IgD-negative memory B cell (primary cell): ENCODE measurements at regions not wholly inside any gene's neighbourhood (a gene's known extent, or its start where the extent isn't known, plus 50 kb on each side); places are given as distances from the start of the nearest gene placed in this dataset.

Experiments used
- H3K27ac Mint-ChIP-seq, 3 donors: one replicate each; pipeline ENCODE4 v1.8.0; 2020 to 2022; ENCODE audit warnings: mild to moderate bottlenecking in 3 of 3, mixed read lengths in 3 of 3, moderate library complexity in 1 of 3
- H3K27me3 Mint-ChIP-seq: one replicate; pipeline ENCODE4 v1.8.0; 2021; ENCODE audit warnings: mixed read lengths
- H3K36me3 Mint-ChIP-seq: one replicate; pipeline ENCODE4 v1.8.0; 2020; ENCODE audit warnings: mild to moderate bottlenecking, mixed read lengths
- H3K4me1 Mint-ChIP-seq, 3 donors: one replicate each; pipeline ENCODE4 v1.8.0; 2020 to 2022; ENCODE audit warnings: mixed read lengths in 3 of 3, mild to moderate bottlenecking in 1 of 3
- H3K4me3 Mint-ChIP-seq, 4 donors: one replicate each; pipeline ENCODE4 v1.8.0; 2020 to 2022; ENCODE audit warnings: mild to moderate bottlenecking in 4 of 4, mixed read lengths in 4 of 4, moderate library complexity in 3 of 4
- H3K9me3 Mint-ChIP-seq, 3 donors: one replicate each; pipeline ENCODE4 v1.8.0; 2020 to 2021; ENCODE audit warnings: mixed read lengths in 3 of 3, mild to moderate bottlenecking in 1 of 3

DNA sequence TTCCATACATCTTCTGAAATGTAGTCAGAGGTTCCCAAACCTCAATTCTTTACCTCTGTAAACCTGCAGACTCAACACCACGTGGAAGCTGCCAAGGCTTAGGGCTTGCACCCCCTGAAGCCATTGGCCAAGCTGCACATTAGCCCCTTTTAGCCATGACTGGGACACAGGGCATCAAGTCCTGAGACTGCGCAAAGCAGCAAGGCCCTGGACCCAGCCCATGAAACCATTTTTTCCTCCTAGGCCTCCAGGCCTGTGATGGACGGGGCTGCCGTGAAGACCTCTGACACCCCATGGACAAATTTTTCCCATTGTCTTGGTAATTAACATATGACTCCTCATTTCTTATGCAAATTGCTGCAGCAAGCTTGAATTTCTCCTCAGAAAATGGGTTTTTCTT, 727.8 kb downstream of the C6orf118 start:
- H3K4me1 Mint-ChIP-seq, result no peaks in the 10 kb centered on the region
- H3K4me3 Mint-ChIP-seq, result no peak overlapping the region
- peaks cover 4 to 12% (median 7%) of the 10 kb centered on the region in 3 donors for H3K9me3 Mint-ChIP-seq

DNA sequence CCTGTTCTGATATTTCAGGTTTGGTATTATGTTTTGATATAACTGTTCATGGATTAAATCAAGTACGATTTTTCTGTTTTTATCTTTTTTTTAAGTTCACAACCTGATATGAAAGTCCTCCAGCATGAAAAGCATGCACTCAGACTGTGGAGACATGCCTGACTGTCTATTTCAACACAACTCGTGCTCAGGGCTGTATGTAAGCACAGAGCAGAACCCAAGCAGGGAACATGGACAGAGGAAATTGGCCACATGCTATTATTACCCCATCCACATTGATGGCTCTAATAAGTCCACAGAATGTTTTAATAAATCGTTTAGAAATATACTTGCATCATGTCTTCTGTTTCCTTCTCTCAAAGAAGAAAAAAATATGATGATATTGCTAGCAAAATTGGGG, 730.4 kb downstream of the C6orf118 start:
- no peaks in the 10 kb centered on the region for H3K27me3 Mint-ChIP-seq
- peaks cover 2% of the 10 kb centered on the region for H3K36me3 Mint-ChIP-seq
- H3K27ac Mint-ChIP-seq, result no peak overlapping the region
- no peaks in the 10 kb centered on the region for H3K4me1 Mint-ChIP-seq
- peaks cover 4 to 12% (median 7%) of the 10 kb centered on the region in 3 donors for H3K9me3 Mint-ChIP-seq
- no peak overlapping the region for H3K4me3 Mint-ChIP-seq

More for the DNA sequence above, 727.8 kb downstream of the C6orf118 start:
- H3K36me3 Mint-ChIP-seq, result peaks cover 2% of the 10 kb centered on the region
- no peaks in the 10 kb centered on the region for H3K27me3 Mint-ChIP-seq
- no peak overlapping the region for H3K27ac Mint-ChIP-seq

DNA sequence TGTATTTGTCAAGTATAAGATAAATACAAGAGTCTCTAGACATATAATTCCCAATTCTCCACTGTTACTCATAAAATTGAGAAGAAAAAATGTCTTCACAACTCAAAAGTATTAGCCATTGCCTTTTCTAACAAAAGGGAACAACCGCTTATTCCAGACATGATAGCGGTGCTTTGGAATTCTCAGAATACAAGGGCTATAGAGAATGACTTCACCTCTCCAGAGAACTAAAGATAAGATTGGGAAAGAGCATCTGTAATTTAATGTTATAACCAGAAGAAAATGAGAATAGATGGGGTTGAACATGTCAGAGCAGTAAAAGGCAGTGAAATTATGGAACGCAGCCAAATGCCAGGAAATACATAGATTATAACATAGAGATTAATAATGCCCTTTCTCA, 730.8 kb downstream of the C6orf118 start:
- H3K27ac Mint-ChIP-seq, result no peak overlapping the region
- H3K36me3 Mint-ChIP-seq, result peaks cover 2% of the 10 kb centered on the region
- peaks cover 4 to 12% (median 7%) of the 10 kb centered on the region in 3 donors for H3K9me3 Mint-ChIP-seq
- no peak overlapping the region for H3K4me3 Mint-ChIP-seq
- no peaks in the 10 kb centered on the region for H3K27me3 Mint-ChIP-seq
- H3K4me1 Mint-ChIP-seq, result no peaks in the 10 kb centered on the region

DNA sequence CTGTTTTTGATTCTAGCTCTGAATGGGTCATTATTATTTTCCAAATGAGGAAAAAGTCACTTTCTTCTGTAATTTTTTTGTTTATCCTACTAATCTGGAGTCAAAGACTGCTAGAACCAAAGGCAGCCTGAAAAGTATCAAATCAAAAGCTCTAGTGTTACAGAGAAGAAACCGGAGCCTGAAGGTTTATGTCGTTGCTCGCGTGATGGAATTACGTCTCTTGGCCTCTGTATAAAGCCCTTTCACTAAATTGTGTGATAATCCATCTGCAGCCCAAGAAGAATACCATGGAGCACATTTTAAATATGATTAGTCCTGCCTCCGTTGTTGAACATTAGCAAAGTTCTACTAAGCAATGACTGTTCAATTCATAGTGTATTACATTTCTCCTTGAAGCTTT, 738.6 kb downstream of the C6orf118 start:
- H3K9me3 Mint-ChIP-seq, result peaks cover 2 to 7% (median 3%) of the 10 kb centered on the region in 3 donors
- H3K27ac Mint-ChIP-seq, result no peak overlapping the region
- H3K4me1 Mint-ChIP-seq, result no peaks in the 10 kb centered on the region
- H3K36me3 Mint-ChIP-seq, result no peaks in the 10 kb centered on the region
- H3K27me3 Mint-ChIP-seq, result no peaks in the 10 kb centered on the region
- no peak overlapping the region for H3K4me3 Mint-ChIP-seq

DNA sequence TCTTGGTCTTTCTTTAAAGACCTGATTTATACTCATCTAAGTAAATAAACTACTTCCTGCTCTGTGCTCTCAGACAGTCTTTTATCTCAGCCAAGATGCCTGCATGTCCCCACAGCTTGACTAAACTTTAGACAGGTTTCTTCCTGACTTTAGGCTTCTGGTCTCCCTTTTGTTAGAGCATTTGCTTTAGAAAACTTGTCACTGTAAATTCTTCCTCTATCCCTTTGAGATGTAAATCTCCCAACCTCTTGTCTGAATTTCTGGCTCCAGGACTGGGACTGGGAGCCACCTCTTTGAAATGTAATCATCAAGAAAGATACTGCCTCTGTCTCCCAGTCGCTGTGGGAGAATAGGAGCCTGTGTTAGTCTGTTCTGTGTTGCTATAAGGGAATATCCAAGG, 739.9 kb downstream of the C6orf118 start:
- Mint-ChIP-seq H3K36me3 (no peaks in the 10 kb centered on the region), H3K9me3 (peaks cover 2 to 7% (median 3%) of the 10 kb centered on the region in 3 donors), H3K27ac (no peak overlapping the region), H3K27me3 (no peaks in the 10 kb centered on the region), H3K4me3 (no peak overlapping the region), H3K4me1 (no peaks in the 10 kb centered on the region)

DNA sequence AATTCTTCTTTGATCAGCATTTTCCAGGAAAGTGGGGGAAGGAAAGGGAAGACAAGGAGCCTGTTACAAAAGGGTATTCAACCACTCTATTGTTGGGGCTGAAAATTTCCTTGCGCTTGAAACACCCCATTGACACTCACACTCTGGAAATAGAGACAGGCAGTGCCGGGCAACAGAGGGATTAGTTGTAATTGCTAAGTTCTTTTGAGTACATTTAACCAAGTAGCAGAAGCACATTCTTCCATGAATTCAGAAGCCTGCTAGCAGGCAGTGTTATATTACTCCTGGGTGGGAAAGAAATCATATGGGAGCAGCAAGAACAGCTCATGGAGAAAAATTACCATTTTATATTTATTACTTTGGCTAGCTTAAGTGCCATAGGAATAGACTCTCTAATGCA, 745.5 kb downstream of the C6orf118 start:
- Mint-ChIP-seq H3K9me3 (peaks cover 2 to 8% (median 3%) of the 10 kb centered on the region in 3 donors), H3K4me1 (no peaks in the 10 kb centered on the region), H3K27me3 (no peaks in the 10 kb centered on the region), H3K4me3 (no peak overlapping the region), H3K27ac (no peak overlapping the region), H3K36me3 (no peaks in the 10 kb centered on the region)

DNA sequence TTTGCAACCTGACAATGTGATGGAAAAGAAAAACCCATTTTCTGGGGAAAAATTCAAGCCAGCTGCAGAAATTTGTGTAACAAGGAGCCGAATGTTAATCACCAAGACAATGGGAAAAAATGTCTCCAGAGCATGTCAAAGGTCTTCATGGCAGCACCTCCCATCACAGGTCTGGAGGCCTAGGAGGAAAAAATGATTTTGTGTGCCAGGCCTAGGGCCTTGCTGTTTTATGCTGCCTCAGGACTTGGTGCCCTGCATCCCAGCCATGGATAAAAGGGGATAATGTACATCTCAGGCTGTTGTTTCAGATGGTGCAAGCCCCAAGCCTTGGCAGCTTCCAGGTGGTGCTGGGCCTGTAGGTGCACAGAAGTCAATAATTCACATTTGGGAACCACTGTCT, 747.7 kb downstream of the C6orf118 start:
- Mint-ChIP-seq H3K9me3 (peaks cover 4 to 8% (median 5%) of the 10 kb centered on the region in 3 donors), H3K4me1 (no peaks in the 10 kb centered on the region)

DNA sequence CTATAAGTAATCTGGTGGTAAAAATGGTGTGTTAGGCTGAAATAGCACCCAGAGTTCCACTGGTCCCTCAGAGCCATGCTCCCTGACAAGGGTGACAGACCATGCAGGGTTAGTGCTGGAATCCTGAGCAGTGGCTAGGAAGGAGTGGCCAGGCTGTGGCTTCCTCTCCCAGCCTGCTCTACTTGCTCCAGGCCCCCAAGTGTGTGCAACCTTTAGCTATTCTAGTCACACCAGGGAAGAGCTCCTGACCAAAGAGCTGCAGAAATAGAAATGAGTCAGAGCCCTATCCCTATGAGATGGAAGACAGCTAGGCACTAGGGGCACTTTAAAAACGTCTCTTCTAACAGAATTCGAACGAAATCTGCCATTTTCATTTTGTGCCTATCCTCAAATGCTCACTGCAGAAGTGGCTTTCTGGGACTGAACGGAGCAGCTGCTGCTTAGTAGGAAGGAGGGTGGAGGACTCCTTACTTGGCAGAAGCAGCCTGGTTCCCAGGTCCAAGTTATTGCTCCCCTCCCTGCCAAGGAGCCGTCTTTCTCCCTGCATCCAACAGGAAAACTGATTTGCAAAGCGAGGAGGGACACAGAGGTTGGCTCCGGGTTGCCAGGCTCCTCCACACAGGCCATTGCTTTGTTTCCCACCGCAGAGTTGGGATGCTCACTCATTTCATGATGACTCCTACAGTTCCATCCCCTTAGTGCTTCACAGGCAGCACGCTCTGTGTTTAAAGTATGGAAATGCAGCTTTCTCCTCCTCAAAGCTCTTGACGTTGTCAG, 754.5 kb downstream of the C6orf118 start:
- no peaks in the 10 kb centered on the region for H3K36me3 Mint-ChIP-seq
- no peak overlapping the region for H3K27ac Mint-ChIP-seq
- no peak overlapping the region for H3K4me3 Mint-ChIP-seq
- H3K27me3 Mint-ChIP-seq, result no peaks in the 10 kb centered on the region
- peaks cover 0 to 6% (median 3%) of the 10 kb centered on the region in 3 donors for H3K9me3 Mint-ChIP-seq
- no peaks in the 10 kb centered on the region for H3K4me1 Mint-ChIP-seq

More for the DNA sequence above, 747.7 kb downstream of the C6orf118 start:
- Mint-ChIP-seq H3K4me3 (no peak overlapping the region), H3K36me3 (no peaks in the 10 kb centered on the region), H3K27ac (no peak overlapping the region), H3K27me3 (no peaks in the 10 kb centered on the region)

DNA sequence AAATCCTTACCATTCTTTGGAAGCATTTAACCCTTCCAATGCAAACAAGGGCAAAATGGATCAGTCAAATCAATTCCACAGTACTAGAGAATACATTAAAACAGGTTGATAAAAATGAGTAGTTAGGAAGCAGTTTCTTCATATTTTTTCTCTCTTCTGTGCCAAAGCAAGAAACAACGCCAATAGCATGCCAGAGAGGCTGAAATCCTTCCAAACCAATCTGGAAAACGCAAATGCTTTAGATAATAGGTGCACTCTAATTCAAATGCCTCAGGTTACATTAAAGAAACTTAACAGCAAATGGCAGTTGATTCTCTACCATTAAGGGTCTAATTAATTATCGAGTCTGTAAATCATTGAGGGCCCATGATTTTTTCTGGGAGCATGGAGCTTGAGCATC, 755.2 kb downstream of the C6orf118 start:
- H3K4me1 Mint-ChIP-seq, result no peaks in the 10 kb centered on the region
- H3K4me3 Mint-ChIP-seq, result no peak overlapping the region
- H3K9me3 Mint-ChIP-seq, result peaks cover 3 to 6% (median 5%) of the 10 kb centered on the region in 3 donors
- H3K27ac Mint-ChIP-seq, result no peak overlapping the region
- no peaks in the 10 kb centered on the region for H3K27me3 Mint-ChIP-seq
- no peaks in the 10 kb centered on the region for H3K36me3 Mint-ChIP-seq

DNA sequence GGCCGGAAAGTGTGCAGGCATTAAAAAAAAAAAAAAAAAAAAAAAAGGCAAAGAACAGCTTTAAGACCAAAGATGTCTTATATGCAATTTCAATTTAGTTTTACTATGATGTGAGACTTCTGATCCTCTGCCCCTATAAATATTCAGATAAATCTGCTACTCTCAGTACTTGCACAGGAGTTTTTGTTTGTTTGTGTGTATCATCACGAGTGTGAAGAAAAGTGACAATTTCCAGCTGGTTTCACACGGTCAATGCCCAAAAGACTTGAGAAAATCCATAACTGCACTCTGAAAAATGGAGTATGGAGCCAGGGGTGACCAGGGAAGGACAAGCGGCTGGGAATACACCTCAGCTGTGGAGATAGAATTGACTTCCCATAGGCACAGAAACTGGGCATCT, 757.7 kb downstream of the C6orf118 start:
- Mint-ChIP-seq H3K27ac (no peak overlapping the region), H3K9me3 (peaks cover 2 to 5% (median 4%) of the 10 kb centered on the region in 3 donors), H3K27me3 (no peaks in the 10 kb centered on the region), H3K4me1 (no peaks in the 10 kb centered on the region), H3K4me3 (no peak overlapping the region), H3K36me3 (no peaks in the 10 kb centered on the region)

DNA sequence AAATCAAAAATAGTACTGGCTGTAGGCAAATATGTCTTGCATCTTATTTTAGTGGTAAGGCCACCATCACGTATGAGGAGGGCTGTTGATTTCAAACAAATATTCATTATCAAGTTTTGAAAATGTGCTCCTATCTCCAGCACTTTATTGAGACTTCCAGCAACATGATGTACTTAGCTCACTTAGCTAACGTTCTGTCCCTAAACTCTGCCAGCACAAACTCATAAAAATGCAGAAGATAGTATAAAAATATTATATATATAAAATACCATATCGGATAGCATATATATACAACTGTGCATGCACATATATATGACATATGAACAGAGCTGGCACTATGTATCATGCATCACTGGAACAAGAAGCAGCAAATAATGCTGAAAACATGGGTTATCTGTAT, 762.3 kb downstream of the C6orf118 start:
- H3K36me3 Mint-ChIP-seq, result no peaks in the 10 kb centered on the region
- no peak overlapping the region for H3K27ac Mint-ChIP-seq
- H3K27me3 Mint-ChIP-seq, result no peaks in the 10 kb centered on the region
- H3K4me3 Mint-ChIP-seq, result no peak overlapping the region
- peaks cover 0 to 5% (median 4%) of the 10 kb centered on the region in 3 donors for H3K9me3 Mint-ChIP-seq
- H3K4me1 Mint-ChIP-seq, result no peaks in the 10 kb centered on the region

DNA sequence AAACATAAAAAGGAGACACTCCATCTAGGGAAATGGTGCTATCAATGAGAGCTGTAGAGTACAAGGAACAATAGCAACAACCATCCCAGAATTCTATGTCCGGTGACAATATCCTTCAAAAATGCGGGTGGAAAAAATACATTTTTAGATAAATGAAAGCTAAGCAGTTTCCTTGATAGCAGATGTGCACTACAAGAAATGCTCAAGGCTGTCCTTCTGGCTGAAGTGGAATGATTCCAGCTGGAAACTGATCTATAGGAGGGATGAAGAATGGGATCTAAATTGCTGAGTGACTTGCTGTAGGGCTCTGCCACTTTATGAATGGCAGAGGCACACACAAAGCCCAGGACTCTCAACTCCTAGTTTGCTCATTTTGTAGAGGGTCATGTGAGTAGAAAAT, 763.1 kb downstream of the C6orf118 start:
- H3K27me3 Mint-ChIP-seq, result no peaks in the 10 kb centered on the region
- H3K4me3 Mint-ChIP-seq, result no peak overlapping the region
- H3K9me3 Mint-ChIP-seq, result peaks cover 0 to 5% (median 3%) of the 10 kb centered on the region in 3 donors
- no peaks in the 10 kb centered on the region for H3K4me1 Mint-ChIP-seq
- H3K36me3 Mint-ChIP-seq, result no peaks in the 10 kb centered on the region
- H3K27ac Mint-ChIP-seq, result no peak overlapping the region

DNA sequence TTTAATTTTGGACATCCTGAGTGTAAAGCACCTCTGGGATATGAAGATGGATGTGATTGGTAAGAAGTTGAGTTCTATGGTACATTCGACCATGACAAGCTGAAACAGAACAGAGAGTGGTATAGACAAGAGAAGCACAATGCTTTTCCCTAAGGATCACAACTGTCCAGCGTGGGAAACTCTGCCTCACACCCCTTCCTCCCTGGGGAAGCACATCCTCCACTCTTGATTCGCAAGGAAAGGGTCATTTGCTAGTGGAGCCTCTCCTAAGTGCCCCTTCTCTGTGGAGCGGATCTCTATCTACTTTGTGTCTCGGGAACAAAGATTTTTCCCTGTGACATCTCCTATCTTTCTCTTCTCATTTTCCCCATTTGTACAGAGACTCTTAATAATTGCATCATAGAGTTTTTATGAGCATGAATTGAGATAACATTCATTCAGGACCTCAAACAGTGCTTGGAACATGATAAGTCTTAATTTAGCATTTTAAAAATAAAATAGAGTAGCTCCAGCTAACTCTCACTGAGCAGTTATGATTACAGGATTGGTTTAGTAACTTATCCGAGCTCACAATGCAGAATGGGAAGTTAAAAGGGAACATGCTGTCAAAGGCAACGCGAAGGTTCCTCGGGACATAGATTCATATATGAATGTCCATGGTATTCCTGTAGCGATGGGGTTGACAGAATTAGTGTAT, 775.2 kb downstream of the C6orf118 start:
- H3K4me1 Mint-ChIP-seq, result no peaks in the 10 kb centered on the region
- H3K27ac Mint-ChIP-seq, result no peak overlapping the region
- no peaks in the 10 kb centered on the region for H3K36me3 Mint-ChIP-seq
- H3K9me3 Mint-ChIP-seq, result peaks cover 2 to 8% (median 3%) of the 10 kb centered on the region in 3 donors
- no peaks in the 10 kb centered on the region for H3K27me3 Mint-ChIP-seq
- no peak overlapping the region for H3K4me3 Mint-ChIP-seq

DNA sequence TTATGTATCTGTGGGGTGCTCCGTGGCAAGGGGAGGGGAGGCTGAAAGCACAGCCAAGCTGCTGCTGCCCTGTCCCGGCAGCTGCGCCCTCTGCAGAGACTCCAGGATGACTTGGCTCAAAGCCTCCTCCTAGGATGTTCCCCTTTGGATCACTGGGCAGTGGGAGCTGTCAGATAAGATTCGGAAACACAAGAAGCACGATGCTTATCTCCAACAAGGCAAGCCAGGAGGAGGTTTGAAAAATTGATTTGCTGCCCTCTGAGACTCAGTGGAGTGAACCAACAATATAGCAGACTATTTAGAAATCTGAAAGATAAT, 776.4 kb downstream of the C6orf118 start:
- H3K27ac Mint-ChIP-seq, result no peak overlapping the region
- H3K9me3 Mint-ChIP-seq, result peaks cover 0 to 4% (median 0%) of the 10 kb centered on the region in 3 donors
- no peaks in the 10 kb centered on the region for H3K4me1 Mint-ChIP-seq
- no peaks in the 10 kb centered on the region for H3K27me3 Mint-ChIP-seq
- H3K36me3 Mint-ChIP-seq, result no peaks in the 10 kb centered on the region
- H3K4me3 Mint-ChIP-seq, result no peak overlapping the region

DNA sequence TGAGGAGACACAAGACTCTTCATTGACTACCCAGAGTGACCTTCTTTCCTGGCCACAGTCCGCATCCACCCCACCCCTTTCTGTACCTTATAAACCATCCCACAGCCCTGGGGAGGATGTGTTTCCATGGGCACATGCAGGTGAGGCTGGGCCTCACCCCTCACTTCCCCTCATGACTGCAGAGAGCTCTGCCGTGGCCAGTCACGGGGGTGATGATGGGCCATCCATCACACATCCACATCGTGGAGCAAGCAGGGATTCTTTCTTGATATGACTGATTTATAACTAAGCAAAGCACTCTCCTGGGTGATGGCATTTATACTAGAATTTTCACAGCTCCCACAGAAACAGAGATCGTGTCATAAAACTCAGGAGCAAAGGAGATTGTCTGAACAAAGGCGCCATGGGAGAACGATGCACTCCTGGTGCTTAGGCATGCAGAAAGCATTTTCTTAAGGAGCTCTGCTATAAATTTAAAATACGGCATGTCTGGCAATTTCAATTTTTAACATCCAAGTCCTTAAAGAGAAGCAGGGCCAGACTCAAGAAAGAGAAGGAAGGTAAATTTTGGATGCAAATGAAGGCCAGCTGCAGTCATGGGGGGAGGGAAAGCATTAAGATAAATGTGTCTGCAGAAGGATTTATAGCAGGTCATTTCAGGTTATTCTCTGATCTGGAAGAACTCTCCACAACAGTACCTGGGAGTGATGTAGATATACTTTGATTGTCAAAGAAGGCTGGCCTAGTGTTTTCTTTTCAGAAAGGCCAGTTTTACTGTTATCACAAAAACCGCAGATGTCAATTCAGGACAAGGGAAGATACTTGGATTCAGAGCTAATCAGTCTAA, 777.0 kb downstream of the C6orf118 start:
- Mint-ChIP-seq H3K27ac (no peak overlapping the region), H3K9me3 (peaks cover 0 to 4% (median 0%) of the 10 kb centered on the region in 3 donors), H3K36me3 (no peaks in the 10 kb centered on the region), H3K4me3 (no peak overlapping the region), H3K4me1 (no peaks in the 10 kb centered on the region), H3K27me3 (no peaks in the 10 kb centered on the region)
